ENCODE measurements at regions not wholly inside any gene's neighbourhood (a gene's known extent, or its start where the extent isn't known, plus 50 kb on each side); places are given as distances from the start of the nearest gene placed in this dataset.

- H3K27ac Mint-ChIP-seq (ENCODE audit: unreplicated experiment), result no peak overlapping the region
- TF ChIP-seq, protein P1, sequence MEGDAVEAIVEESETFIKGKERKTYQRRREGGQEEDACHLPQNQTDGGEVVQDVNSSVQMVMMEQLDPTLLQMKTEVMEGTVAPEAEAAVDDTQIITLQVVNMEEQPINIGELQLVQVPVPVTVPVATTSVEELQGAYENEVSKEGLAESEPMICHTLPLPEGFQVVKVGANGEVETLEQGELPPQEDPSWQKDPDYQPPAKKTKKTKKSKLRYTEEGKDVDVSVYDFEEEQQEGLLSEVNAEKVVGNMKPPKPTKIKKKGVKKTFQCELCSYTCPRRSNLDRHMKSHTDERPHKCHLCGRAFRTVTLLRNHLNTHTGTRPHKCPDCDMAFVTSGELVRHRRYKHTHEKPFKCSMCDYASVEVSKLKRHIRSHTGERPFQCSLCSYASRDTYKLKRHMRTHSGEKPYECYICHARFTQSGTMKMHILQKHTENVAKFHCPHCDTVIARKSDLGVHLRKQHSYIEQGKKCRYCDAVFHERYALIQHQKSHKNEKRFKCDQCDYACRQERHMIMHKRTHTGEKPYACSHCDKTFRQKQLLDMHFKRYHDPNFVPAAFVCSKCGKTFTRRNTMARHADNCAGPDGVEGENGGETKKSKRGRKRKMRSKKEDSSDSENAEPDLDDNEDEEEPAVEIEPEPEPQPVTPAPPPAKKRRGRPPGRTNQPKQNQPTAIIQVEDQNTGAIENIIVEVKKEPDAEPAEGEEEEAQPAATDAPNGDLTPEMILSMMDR (IDR thresholded peaks at IDR 0.05; ENCODE audit: unreplicated experiment), result no peak
- H3K4me1 Mint-ChIP-seq (ENCODE audit: unreplicated experiment), result no peaks in the 10 kb centered on the region
- no peaks in the 10 kb centered on the region for H3K9me3 Mint-ChIP-seq (ENCODE audit: unreplicated experiment)
- no peaks in the 10 kb centered on the region for H3K36me3 Mint-ChIP-seq (ENCODE audit: low read depth, unreplicated experiment)
- DNase-seq (ENCODE audit: low spot score), result no peak
- no peak overlapping the region for H3K4me3 Mint-ChIP-seq (ENCODE audit: unreplicated experiment)
- H3K27me3 Mint-ChIP-seq (ENCODE audit: unreplicated experiment), result peaks cover 2% of the 10 kb centered on the region
These were observed 275.9 kb downstream of the ZIC4 start for GRCh38 chr3:147130461-147130860.

GRCh38 chr3:147129665-147130064 is 276.7 kb downstream of the ZIC4 start:
- Mint-ChIP-seq H3K4me3 (ENCODE audit: unreplicated experiment) (no peak overlapping the region), H3K36me3 (ENCODE audit: low read depth, unreplicated experiment) (no peaks in the 10 kb centered on the region), H3K27ac (ENCODE audit: unreplicated experiment) (no peak overlapping the region), H3K9me3 (ENCODE audit: unreplicated experiment) (no peaks in the 10 kb centered on the region), H3K27me3 (ENCODE audit: unreplicated experiment) (peaks cover 2% of the 10 kb centered on the region), H3K4me1 (ENCODE audit: unreplicated experiment) (no peaks in the 10 kb centered on the region)
- no peak for DNase-seq (ENCODE audit: low spot score)
- TF ChIP-seq, protein P1 (IDR thresholded peaks at IDR 0.05; ENCODE audit: unreplicated experiment), result no peak

DNA sequence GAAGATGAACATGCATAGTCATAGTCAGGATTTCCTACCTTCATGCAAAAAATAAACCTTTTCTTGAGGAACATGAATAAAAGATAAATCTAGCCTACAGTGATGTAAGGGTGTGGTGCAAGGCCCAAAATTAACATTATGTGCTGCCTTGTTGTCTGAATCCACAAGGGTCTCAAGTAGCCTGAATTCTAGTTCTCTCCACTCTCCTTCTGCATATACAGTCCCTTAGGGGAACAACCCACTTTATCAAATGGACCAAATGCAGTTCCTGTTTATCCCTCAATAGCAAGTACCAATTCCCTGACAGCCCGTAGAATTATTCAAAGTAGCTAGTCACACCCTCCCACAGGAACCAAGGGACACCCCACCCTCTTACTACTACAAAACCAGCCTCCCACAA is 284.0 kb downstream of the ZIC4 start:
- H3K27ac Mint-ChIP-seq (ENCODE audit: unreplicated experiment), result no peak overlapping the region

GRCh38 chr3:147119989-147120388 is 286.4 kb downstream of the ZIC4 start:
- H3K36me3 Mint-ChIP-seq (ENCODE audit: low read depth, unreplicated experiment), result no peaks in the 10 kb centered on the region
- H3K4me1 Mint-ChIP-seq (ENCODE audit: unreplicated experiment), result no peaks in the 10 kb centered on the region
- no peak for DNase-seq (ENCODE audit: low spot score)
- H3K4me3 Mint-ChIP-seq (ENCODE audit: unreplicated experiment), result no peak overlapping the region
- TF ChIP-seq, protein P1 (IDR thresholded peaks at IDR 0.05; ENCODE audit: unreplicated experiment), result peak; percentile 42
- no peaks in the 10 kb centered on the region for H3K27me3 Mint-ChIP-seq (ENCODE audit: unreplicated experiment)
- H3K9me3 Mint-ChIP-seq (ENCODE audit: unreplicated experiment), result no peaks in the 10 kb centered on the region
- no peak overlapping the region for H3K27ac Mint-ChIP-seq (ENCODE audit: unreplicated experiment)

More for the DNA sequence above, 284.0 kb downstream of the ZIC4 start:
- TF ChIP-seq, protein P1 (IDR thresholded peaks at IDR 0.05; ENCODE audit: unreplicated experiment), result no peak
- no peaks in the 10 kb centered on the region for H3K36me3 Mint-ChIP-seq (ENCODE audit: low read depth, unreplicated experiment)
- H3K4me3 Mint-ChIP-seq (ENCODE audit: unreplicated experiment), result no peak overlapping the region
- no peak for DNase-seq (ENCODE audit: low spot score)
- H3K27me3 Mint-ChIP-seq (ENCODE audit: unreplicated experiment), result no peaks in the 10 kb centered on the region
- no peaks in the 10 kb centered on the region for H3K4me1 Mint-ChIP-seq (ENCODE audit: unreplicated experiment)
- H3K9me3 Mint-ChIP-seq (ENCODE audit: unreplicated experiment), result no peaks in the 10 kb centered on the region

DNA sequence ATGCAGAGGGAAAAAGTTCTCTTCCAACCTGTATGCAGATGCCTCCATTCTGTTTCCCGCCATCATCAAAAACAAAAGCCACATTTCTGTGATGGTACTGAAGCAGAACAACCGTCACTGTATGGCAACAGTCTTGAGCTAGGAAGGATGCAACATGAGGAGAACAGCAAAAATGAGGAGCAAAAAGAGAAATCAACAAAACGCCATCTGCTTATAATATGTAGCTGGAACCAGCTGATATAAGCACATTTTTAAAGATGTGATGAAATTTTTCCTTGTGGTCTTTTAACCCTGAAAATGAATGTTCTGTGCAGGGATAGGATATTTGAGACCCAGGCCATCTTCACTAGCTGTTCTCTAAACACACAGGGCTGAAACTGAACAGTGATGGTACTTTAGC is 287.0 kb downstream of the ZIC4 start:
- TF ChIP-seq, protein P1 (IDR thresholded peaks at IDR 0.05; ENCODE audit: unreplicated experiment), result no peak
- no peaks in the 10 kb centered on the region for H3K9me3 Mint-ChIP-seq (ENCODE audit: unreplicated experiment)
- no peak overlapping the region for H3K27ac Mint-ChIP-seq (ENCODE audit: unreplicated experiment)
- no peak overlapping the region for H3K4me3 Mint-ChIP-seq (ENCODE audit: unreplicated experiment)
- no peaks in the 10 kb centered on the region for H3K36me3 Mint-ChIP-seq (ENCODE audit: low read depth, unreplicated experiment)
- DNase-seq (ENCODE audit: low spot score), result no peak
- no peaks in the 10 kb centered on the region for H3K27me3 Mint-ChIP-seq (ENCODE audit: unreplicated experiment)
- no peaks in the 10 kb centered on the region for H3K4me1 Mint-ChIP-seq (ENCODE audit: unreplicated experiment)
